CD4-positive, alpha-beta T cell treated with Interleukin-15 for 4 hours (primary cell): ENCODE measurements at regions not wholly inside any gene's neighbourhood (a gene's known extent, or its start where the extent isn't known, plus 50 kb on each side); places are given as distances from the start of the nearest gene placed in this dataset.
A peak's percentile ranks its signal among the peaks of the same experiment; 100 is the strongest.

ENCODE experiments used
- DNase-seq: peaks from one replicate; pipeline ENCODE4 v3.0.0-alpha.2; 2020; ENCODE audit warnings: low spot score

DNA sequence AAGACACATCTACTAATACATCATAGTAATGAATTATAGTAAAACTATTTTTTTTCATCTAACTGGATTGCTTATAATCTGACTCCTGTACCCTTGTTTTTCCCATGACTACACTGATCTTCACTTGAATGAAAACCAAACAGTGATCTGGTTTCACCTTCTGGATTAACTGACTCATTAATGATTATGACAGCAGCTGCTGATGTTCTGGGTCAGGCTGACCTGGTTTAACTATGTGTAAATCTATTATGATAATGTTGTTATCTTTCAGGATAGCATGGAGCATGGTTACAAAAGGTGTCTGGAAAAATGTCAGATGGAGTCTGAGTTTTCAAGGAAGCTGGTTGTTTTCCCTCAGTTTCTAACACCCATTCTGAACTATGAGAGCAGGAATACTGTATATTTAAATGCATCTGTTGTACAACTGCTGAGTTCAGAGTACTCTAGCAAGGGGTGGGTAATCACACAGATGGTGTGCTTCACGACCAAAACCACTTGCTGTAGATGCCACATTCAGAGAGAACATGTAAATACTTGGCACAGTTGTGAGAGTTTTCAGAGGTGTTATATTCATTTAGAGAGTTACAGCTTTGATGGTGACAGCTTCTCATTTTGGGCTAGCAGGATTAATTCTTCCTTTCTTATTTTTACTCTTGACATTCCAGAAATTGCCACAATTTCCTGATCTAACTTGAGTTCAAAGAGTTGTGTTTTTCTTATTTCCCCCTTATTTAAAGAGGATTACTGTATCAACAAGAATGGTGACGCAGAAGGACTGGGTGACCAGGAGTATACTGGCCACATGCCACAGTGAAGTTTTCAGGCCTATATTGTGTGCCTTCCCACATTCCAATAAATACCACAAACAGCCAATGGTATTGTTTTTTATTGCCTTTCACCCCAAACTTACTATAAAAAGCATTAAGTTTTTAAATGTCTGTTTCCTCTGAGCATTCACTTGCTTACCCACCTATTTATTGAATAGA is 249.7 kb upstream of the TET2 start:
- DNase-seq = no peak

DNA sequence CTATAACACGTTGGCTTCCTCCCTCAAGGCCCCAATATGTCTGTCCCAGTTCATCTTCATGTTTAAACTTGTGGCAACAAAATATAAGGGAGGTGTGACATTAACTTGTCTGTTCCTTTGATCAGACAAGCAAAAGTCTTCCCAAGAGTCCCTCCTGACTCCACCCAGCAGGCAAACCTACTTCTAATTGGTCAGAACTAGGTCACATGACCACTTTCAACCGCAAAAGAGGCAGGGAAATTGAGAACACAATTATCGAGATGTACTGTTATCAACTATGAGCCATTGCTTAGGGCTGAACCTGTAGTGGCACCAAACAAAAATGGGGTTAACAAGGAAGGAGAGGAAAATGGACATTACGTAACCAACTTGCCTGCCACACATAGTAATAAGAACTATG is 246.8 kb upstream of the TET2 start:
- DNase-seq = no peak

DNA sequence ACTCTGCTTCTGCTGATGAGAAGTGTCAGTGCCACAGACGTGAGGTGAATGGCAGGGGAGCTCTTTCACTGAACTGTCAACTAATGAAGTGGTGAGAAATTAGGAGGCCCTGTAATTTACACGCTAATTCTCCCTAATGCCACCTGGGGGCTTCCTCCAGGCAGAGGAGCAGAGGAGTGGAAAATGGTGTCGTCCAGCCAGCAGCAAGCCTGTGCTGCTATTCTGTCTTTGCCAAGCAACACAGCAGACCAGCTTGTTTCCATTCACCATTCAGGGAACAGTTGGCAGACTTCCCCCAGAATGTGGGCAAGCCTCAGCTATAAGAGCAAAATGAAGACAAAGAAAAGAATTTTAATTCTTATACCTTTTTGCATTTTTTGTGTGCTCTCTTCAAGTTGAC is 245.2 kb upstream of the TET2 start:
- no peak for DNase-seq

DNA sequence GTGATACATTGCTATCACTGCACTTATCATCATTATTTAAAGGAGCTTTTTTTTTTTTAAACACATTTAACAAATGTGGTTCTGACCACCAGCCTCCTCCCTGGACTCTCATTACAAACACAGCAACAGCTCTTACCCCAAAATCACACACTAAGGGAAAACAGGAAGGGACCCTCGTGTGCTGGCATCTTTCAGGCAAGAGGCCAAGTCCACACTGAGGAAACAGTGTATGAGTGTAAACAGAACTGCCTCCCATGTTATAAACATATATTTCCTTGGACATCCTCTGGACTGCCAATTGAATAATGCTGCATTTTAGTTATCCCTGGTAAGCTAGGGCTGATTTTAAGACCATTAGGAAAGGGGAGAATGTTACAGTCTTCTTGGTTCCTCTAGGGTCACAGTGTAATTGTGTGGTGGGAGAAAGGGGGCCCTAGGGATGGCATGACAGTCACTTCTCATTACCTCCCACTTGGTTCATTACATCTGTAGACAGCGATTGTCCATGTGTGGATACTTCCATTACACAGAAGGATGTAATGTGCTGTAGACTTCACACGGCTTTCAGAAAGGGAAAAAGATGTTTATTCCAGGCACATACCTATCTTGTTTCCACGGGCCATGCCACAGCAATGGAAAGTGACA is 244.6 kb upstream of the TET2 start:
- DNase-seq = no peak

DNA sequence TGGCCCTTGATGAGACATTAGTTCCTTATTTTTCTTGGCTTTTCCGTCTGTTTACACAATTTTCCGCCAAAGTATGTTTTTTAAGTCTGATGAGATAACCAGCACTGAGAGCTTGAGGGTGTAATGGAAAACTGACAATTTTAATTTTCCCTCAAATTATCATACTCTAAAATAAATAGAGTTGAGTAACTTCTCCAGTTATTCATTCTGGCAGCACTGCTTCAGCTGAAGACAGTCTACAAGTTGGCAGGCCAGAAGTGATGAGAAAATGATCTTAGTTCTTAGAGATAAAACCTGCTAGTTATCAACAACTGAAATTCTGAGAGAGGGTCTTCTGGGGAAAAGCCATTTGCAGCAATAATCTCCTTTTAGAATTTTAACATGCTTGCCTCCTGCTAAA is 241.6 kb upstream of the TET2 start:
- DNase-seq = no peak

DNA sequence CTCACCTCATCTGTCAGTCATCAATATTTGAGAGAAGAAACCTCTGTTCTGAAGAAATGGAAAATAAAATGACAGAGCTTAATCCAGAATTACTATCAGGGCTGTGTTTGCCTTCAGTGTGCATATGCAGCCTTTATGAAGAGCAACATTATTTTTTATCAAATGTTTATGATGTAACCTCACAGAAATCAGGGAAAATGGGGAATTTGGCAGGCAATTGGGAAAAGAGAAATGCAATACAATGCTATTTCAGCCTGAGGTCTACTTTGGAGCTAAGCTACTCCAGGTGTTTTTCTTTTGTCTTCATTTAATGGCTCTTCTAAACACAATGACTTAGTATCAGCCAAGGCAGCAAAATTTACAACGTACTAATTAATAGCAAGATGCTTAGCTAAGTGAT is 241.1 kb upstream of the TET2 start:
- no peak for DNase-seq

DNA sequence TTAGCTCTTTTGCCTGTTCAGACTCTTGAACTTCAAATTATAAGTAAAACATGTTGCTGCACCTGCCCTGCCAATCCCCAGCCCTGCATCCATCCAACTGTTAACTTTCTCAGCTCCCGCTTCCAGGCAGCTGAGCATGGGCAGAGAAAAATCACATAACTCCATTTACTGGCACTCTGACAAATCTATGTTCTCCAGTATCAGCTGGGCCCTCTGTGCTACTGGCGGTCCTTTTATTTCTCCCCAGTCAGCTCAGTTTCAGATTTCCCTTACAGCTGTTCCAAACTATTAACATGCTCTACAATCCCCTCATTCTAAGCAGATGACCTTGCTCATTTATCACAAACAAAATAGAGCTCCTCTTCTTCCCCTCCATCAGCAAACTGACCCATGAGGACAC is 240.4 kb upstream of the TET2 start:
- no peak for DNase-seq

DNA sequence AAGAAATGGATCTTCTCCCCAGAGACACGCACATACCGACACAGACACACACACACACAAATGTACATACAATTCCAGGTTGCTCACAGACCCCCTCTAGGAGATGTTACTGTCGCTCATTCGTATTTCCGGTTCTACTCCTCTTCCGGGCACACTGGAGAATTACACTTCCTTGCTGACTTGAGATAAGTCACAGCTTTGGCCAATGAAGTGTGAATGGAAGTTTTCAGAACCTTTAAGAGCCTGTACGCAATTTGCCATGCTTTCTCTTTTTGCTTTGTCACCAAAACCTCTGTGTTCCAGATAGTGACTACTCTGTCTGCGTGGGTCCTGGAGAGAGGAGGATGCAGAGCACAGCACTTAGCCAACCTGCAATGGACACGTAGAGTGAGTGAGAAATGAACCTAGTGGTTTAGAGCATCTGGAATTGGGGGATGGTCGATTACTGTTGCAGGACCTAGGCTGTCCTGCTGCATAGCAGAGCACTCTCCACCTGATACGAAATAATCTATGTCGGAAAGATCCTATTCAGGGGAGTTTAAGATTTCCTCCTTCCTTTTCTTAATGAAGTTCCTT is 239.5 kb upstream of the TET2 start:
- no peak for DNase-seq

DNA sequence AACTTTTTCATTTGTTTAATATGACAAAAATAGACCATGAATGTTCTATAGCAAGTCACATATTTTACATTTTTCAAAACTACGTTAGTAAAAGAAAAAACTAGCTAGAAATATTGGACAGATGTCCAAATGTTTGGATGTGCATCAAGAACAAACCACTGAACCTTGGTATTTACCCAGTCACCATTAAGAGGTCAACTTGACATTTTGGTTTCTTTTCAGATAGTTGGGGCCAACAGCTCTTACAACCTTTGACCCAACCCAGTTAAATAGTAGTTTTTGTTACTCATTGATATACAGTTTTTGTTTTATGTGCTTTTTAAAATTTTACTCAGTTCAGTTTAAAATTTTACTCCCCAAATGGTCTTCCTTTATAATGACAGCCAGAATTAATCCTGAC is 238.7 kb upstream of the TET2 start:
- DNase-seq = no peak

DNA sequence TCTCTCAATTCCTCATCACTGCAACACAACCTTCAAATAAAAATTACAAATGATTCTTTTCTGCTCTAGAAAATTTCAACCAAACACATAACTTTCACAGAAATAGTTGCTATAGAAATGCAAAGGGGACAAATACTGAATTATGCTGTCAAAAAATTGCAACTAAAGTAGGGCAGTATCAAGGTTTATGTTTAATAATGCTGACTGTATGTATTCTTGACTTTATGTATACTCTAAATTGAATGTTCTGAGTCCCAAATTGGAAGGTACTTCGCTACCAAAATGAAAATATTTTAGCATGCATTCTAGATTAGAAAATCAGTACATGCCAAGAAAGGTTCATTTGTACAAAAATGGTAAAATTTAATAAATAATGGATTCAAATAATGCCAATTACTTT is 237.3 kb upstream of the TET2 start:
- no peak for DNase-seq

DNA sequence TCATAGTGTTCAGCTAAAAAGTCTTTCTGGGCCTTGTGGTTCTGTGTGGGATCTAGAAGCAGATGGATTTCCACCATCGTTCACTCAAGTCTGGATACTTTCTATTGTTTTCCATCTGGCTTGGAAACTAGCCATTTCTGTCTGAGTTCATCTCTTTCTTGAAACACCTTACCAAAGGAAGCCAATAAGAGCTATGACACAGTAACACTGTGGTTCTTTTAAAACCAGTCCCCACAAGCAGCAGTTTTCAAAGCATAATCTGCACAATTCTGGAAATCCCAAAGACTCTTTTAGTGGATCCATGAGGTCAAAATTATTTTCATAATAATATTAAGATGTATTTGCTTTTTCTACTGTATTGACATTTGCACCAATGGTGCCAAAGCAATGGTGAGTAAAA is 234.2 kb upstream of the TET2 start:
- no peak for DNase-seq

DNA sequence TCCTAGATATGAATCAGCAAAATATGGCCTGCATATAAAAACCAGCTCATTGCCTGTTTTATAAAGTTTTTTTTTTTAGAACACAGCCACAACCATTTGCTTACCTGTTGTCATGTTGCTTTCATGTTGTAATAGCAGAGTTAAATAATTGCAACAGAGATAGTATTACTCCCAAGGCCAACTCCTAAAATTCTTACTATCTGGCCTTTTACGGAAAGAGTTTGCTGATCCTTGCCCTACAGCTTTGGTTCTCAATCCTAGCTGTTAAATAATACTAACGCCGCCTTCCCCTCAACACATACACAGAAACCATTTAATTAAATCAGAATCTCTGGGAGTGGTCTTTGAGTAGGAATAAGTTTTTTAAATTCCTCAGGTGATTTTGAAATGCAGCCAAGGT is 231.3 kb upstream of the TET2 start:
- DNase-seq = no peak

DNA sequence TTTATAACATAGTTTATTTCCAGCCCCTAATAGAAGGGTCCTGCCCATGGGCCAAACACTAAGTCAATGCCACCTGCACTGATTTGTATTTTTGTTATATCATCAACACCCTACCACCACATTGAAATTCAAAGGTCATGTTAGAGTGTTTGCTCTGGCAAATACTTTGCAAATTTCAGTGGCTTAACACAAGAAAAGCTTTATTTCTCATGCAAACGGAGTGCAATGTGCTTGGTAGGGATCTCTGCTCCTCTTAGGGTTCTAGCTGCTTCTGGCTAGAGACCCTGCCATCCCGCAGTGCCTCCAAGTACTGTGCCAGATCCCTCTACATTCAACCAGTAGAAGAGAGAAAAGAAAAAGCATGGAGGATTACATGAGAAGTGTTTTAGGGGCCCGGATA is 230.8 kb upstream of the TET2 start:
- DNase-seq = no peak

DNA sequence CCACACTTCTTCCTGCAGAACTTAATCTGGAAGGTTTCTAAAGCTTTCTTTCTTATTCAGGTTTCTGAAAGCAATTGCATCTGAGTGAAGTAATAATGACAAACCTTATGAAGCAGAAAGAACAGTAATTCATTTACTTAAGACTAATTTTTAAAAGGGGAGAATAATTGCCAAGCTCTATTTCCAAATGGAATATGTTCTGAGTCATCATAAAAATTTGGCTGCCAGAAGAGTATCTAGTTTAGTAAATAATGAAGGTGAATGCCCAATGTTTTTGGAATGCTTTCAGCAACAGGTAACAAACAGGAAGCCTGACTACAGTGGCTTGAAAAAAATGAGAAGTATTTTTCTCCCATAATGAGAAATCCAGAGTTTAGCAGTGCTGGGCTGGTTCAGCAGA is 227.3 kb upstream of the TET2 start:
- no peak for DNase-seq

DNA sequence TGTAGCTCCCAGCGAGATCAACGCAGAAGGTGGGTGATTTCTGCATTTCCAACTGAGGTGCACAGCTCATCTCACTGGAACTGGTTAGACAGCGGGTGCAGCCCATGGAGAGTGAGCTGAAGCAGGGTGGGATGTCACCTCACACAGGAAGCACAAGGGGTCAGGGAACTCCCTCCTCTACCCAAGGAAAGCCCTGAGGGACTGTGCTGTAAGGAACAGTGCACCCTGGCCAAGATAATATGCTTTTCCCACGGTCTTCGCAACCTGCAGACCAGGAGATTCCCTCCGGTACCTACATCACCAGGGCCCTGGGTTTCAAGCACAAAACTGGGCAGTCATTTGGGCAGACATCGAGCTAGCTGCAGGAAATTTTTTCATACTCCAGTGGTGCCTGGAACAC is 216.4 kb upstream of the TET2 start:
- no peak for DNase-seq

DNA sequence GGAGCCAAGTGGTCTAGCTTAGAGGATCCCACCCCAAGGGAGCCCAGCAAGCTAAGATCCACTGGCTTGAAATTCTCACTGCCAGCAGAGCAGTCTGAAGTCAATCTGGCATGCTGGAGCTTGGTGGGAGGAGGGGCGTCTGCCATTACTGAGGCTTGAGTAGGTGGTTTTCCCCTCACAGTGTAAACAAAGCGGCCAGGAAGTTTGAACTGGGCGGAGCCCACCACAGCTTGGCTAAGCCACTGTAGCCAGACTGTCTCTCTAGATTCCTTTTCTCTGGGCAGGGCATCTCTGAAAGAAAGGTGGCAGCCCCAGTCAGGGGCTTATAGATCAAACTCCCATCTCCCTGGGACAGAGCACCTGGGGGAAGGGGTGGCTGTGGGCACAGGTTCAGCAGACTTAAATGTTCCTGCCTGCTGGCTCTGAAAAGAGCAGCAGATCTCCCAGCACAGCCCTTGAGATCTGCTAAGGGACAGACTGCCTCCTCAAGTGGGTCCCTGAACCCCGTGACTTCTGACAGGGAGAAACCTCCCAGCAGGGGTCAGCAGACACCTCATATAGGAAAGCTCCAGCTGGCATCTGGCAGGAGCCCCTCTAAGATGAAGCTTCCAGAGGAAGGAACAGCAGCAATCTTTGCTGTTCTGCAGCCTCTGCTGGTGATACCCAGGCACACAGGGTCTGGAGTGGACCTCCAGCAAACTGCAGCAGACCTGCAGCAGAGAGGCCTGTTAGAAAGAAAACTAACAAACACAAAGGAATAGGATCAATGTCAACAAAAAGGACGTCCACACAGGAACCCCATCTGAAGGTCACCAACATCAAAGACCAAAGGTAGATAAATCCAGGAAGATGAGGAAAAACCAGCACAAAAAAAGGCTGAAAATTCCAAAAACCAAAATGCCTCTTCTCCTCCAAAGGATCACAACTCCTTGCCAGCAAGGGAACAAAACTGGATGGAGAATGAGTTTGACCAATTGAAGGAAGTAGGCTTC is 215.6 kb upstream of the TET2 start:
- DNase-seq = peak; percentile 41

DNA sequence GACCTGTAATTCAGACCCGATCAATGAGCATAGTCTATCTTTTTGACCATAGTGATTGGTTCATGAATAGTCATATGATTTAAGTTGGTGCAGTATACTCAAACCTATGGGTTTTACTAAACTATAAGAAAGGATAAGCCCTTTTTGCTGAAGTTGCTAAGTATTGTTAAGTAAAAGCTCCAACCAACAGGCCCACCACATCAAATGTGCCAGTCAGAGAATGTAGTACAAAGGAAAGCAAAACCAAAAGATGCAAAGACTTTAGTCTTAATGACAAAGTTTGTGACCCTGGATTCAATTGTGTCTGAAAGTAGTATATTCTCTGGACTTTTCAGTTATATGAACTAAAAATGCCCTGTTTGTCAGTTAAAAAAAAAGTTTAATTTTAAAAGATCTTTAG is 208.1 kb upstream of the TET2 start:
- peak; percentile 28 for DNase-seq

DNA sequence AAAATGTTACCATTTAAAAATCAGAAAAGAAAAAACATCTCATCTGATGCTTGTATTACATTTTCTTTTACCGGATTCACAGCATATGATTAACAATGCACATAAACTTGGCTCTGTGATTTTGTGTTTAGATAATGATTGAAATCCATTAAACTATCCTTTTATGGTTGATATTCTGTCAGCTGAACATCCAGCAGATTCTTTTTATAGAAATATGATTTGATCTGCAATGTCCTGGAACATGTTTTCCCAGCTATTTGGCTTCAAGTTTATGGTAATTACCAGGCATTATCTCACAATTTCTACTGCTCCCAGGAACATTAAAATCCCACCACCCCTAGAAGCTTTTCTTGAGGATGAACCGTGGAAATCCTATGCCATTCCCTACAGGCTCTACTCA is 205.7 kb upstream of the TET2 start:
- DNase-seq = no peak

DNA sequence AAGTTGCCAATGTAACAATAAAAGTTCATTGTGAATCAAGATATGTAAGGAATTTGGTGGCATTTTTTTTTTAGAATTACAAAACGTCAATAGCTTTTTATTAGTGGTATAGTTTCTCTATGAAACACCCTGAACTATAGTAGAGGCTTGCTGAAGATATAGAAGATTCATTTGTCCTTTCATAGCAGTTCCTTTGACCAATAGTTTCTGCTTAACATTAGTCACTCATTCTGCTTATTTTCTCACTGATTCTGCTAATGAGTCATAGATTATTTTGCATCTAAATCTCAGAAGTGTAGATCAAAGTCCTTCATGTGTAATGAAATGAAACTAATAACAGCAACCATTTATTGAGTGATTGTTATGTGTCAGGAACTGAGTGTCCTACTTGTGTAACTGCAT is 205.0 kb upstream of the TET2 start:
- DNase-seq = no peak

DNA sequence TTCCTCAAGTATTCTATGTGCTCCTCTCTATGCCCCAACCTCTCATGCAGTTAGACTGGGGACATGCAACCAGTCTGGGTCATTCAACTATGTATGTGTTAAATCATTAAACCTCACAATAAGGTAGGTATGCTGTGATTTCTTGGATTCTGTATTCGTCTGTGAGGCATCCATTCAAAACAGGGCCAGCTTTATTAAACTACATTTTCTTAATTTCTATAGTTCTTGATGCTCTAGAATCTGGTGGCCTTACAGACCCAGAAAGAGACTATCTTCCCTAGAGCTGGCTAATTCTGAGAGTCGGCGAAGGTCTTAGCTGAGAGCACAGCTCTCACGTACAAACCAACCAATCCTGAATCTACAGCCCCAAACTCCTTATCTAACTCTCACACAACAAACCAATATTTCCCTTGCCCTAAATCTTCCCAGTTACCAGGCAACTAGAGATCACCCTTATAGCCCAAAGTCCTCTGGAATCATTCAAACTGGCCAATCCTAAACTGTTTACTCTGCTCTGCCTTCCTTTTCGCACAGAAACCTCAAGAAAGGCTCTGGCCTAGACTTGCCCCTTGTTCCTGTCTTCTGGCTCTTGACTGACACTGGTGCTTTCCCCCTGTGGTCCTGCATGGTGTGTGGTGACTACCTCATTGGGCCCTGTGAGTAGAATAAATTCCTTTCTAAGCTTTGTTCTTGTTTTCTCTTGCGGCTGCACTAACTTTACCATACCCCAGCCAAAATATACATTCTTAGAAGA is 203.5 kb upstream of the TET2 start:
- no peak for DNase-seq

DNA sequence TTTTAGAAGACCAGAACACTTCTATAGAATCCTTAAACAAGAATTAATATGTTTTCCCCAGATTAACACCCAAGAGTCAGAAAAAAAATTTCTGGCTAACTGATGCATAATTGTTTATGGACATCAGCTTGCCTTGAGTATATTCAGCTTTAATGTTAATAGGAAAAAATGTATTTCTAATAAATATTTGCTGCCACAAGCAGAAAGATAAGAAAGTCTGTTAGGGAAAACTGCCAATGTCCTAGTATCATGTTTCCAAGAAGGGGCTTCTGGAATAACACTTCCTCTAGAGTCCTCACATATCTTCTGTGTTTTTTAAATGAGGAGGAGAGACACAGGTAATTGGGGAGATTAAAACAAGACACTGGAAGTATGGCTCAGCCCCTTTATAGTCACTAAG is 202.1 kb upstream of the TET2 start:
- no peak for DNase-seq
